ENCODE measurements at regions not wholly inside any gene's neighbourhood (a gene's known extent, or its start where the extent isn't known, plus 50 kb on each side); places are given as distances from the start of the nearest gene placed in this dataset.

GRCh38 chr3:64387688-64388087 is 162.4 kb upstream of the PRICKLE2 start:
- DNase-seq (ENCODE audit: low read depth), result no peak
- H3K4me3 ChIP-seq (ENCODE audit: low read depth, low read length), result no peak overlapping the region
- no peak for TF ChIP-seq CTCF (IDR thresholded peaks at IDR 0.05; ENCODE audit: control insufficient read depth, extremely low read depth, insufficient read depth)

GRCh38 chr3:64385277-64385676 is 160.0 kb upstream of the PRICKLE2 start:
- no peak for TF ChIP-seq CTCF (IDR thresholded peaks at IDR 0.05; ENCODE audit: control insufficient read depth, extremely low read depth, insufficient read depth)
- DNase-seq (ENCODE audit: low read depth), result no peak
- H3K4me3 ChIP-seq (ENCODE audit: low read depth, low read length), result no peak overlapping the region

GRCh38 chr3:64384561-64384960 is 159.3 kb upstream of the PRICKLE2 start:
- no peak for TF ChIP-seq CTCF (IDR thresholded peaks at IDR 0.05; ENCODE audit: control insufficient read depth, extremely low read depth, insufficient read depth)
- no peak for DNase-seq (ENCODE audit: low read depth)
- no peak overlapping the region for H3K4me3 ChIP-seq (ENCODE audit: low read depth, low read length)

DNA sequence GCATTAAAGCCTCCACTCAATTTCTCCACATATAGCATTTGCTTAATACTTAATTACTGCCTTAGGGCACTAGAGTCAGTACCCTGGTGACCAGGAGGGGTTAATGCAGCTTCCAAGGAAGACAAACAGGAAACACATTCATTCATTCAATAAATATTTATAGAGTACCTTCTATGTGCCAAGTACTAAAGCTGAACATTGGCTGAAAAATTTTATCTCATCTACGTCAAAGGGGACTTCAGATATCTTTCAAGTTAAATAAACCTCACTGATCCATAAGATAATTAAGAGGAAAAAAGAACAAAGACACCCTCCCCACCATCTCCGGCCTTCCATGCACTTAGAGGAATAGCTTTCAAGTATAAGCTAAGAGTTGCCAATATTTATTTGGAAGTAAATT is 156.9 kb upstream of the PRICKLE2 start:
- no peak for TF ChIP-seq CTCF (IDR thresholded peaks at IDR 0.05; ENCODE audit: control insufficient read depth, extremely low read depth, insufficient read depth)
- no peak overlapping the region for H3K4me3 ChIP-seq (ENCODE audit: low read depth, low read length)
- DNase-seq (ENCODE audit: low read depth), result no peak

DNA sequence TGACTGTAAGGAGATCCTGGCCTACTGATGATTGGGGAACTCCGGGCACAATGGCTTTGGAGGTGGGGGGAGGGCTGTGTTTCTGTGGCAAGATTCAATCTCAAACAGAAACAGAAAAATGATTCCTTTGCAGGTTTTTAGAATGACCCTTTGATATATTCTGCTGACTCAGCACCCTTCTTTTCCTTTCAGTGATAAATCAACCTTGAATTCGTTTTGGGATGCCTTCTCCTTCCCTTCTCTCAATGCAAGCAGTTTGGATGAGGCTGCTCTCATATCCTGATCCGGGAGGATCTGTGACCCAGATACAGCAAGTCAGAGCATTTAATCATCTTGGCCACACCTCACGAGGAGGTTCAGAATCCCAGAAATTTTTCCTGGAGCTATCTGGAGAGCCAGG is 156.1 kb upstream of the PRICKLE2 start:
- H3K4me3 ChIP-seq (ENCODE audit: low read depth, low read length), result no peak overlapping the region
- DNase-seq (ENCODE audit: low read depth), result no peak
- TF ChIP-seq CTCF (IDR thresholded peaks at IDR 0.05; ENCODE audit: control insufficient read depth, extremely low read depth, insufficient read depth), result no peak

DNA sequence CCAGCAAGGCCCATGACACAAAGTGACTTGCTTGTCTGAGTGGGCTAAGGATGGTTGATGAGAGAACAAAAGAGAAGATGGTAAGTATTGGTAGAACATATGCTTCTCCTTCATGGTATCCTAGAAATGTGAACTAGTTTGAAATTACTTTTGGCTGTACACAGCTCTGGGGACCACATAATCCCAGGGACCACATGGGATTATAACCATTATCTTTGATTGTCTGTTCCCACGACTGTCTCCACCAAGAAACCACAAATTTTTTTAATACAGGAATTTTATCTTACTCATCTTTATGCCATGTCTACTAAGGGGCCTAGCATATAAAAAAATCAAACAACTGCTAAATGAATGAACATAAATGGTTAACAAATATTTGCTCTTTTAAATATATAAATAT is 155.3 kb upstream of the PRICKLE2 start:
- no peak overlapping the region for H3K4me3 ChIP-seq (ENCODE audit: low read depth, low read length)
- no peak for TF ChIP-seq CTCF (IDR thresholded peaks at IDR 0.05; ENCODE audit: control insufficient read depth, extremely low read depth, insufficient read depth)
- DNase-seq (ENCODE audit: low read depth), result no peak

DNA sequence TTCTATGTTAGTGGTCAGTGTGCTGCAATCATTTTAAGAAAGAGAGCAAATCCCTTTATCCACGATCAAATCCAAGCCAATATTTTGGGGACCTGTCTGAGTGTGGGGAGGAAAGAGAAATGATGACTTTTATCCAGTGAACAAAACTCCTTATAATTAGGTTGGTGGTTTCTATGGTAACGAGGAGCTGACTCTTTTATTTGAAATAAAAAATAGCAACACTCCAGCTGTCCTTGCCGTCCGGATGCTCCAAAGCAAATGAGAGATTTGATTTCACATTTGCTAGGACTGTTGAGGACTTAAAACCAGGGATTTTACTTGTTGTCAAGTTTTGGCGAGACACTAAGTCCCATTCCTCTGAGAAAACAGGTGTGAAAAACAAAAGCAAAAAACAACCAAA is 154.0 kb upstream of the PRICKLE2 start:
- no peak for DNase-seq (ENCODE audit: low read depth)
- H3K4me3 ChIP-seq (ENCODE audit: low read depth, low read length), result no peak overlapping the region
- TF ChIP-seq CTCF (IDR thresholded peaks at IDR 0.05; ENCODE audit: control insufficient read depth, extremely low read depth, insufficient read depth), result no peak
